ENCODE measurements at regions not wholly inside any gene's neighbourhood (a gene's known extent, or its start where the extent isn't known, plus 50 kb on each side); places are given as distances from the start of the nearest gene placed in this dataset.
"Not testable (repeated sequence)": the region's sequence is repeated elsewhere in the genome, so short reads cannot be mapped to it uniquely, and the experiment has no call there.

DNA sequence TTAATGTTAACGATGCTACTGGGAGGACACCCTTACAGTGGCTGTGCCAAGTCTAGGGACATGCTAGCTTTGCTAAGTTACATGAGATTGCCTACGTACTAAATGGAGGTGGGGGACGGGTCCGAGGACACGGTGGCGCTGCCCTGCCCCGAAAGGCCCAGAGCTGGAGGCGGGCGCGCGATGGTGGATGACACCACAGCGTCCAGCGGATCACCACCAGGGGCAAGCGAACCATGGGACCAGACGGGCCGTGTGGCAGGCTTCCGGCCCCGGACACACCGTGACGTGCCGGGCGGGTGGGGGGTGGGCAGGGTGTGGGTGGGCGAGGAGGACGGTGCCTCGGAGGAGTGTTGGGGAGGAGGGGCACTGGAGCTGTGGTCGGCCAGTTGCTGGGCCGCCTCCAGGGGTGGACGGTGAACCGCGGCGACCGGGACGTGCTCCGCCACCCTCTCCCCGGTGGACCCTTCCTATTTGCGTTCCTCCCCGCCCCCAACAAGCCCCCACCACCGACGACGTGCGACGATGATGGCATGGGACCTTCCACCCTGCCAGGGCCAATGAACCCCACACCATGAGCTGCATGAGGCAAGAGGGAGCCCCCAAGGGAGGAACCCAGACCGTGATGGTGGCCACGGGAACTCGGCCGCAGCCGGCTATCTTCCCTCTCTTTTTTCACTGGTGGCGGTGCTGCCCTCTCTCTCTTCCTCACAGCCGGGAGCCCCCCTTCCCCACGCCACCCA, 773.3 kb upstream of the DEFB115 start:
- Mint-ChIP-seq H3K36me3 (ENCODE audit: low read depth) (peaks cover 5% of the 10 kb centered on the region), H3K9me3 (peaks cover 38% of the 10 kb centered on the region), H3K27ac (no peak overlapping the region), H3K27me3 (ENCODE audit: low read depth) (no peaks in the 10 kb centered on the region), H3K4me1 (ENCODE audit: low read depth) (no peaks in the 10 kb centered on the region), H3K4me3 (no peak overlapping the region)

DNA sequence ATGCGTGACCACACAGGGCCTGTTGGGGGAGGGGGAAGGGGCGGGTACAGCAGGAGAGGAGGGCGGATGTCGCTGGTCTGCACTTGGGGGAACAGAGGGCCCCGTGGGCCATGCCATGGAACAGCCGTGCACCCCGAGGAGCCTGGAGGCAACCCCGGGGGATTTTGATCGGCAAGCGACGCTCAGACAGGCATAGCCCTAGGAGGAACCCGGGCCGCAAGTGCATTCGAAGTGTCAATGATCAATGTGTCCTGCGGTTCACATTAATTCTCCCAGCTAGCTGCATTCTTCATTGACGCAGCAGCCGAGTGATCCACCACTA, 772.8 kb upstream of the DEFB115 start:
- Mint-ChIP-seq H3K27me3 (ENCODE audit: low read depth) (no peaks in the 10 kb centered on the region), H3K4me1 (ENCODE audit: low read depth) (no peaks in the 10 kb centered on the region), H3K9me3 (peaks cover 35% of the 10 kb centered on the region), H3K27ac (no peak overlapping the region), H3K4me3 (no peak overlapping the region), H3K36me3 (ENCODE audit: low read depth) (peaks cover 5% of the 10 kb centered on the region)

DNA sequence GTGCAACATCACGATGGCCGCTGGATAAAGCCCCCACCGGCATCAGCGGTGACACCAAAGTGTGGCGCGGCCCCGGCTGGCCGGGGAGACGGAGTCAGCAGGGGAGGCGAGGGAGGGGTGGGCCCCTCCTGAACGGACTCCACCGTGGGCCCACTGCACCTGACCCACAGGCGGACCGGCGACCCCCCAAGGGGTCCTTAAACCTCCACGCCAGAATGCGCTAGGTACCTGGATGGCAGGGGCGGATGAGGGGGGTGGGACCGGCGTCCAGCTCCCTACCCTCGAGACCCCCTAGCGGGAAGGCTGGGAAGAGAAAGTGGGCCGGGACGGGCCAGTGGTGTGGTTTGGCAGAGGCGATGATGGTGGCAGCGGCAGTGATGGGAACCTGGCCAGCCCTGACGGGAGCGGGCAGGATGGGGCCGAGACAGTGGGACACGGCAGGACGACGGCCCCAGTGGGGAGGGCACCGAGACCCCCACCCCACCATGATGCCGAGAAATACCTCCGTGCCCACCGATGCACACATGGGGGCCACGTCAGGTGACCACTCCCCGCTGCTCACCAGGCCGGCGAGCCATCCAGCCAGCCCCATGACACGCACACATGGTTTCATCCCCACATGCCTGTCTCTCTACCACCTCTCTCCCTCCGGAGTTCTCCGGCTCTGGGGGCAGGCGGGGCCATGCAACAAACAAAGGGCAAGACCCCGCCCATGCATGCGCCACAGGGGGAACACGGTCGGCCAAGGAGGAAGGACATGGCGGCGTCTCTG, 771.9 kb upstream of the DEFB115 start:
- H3K4me3 Mint-ChIP-seq = no peak overlapping the region
- H3K36me3 Mint-ChIP-seq (ENCODE audit: low read depth) = peaks cover 5% of the 10 kb centered on the region
- H3K27me3 Mint-ChIP-seq (ENCODE audit: low read depth) = no peaks in the 10 kb centered on the region
- no peaks in the 10 kb centered on the region for H3K4me1 Mint-ChIP-seq (ENCODE audit: low read depth)
- H3K9me3 Mint-ChIP-seq = peaks cover 35% of the 10 kb centered on the region
- no peak overlapping the region for H3K27ac Mint-ChIP-seq

DNA sequence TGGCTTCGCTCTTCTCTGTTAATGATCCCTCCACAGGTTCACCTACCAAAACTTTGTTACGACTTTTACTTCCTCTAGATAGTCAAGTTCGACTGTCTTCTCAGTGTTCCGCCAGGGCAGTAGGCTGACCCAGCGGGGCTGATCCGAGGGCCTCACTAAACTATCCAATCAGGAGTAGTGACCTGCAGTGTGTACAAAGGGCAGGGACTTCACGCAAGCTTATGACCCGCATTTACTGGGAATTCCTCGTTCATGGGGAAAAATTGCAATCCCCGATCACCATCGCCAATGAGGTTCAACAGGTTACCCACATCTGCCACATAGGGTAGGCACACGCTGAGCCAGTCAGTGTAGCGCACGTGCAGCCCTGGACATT, 771.4 kb upstream of the DEFB115 start:
- Mint-ChIP-seq H3K27me3 (ENCODE audit: low read depth) (no peaks in the 10 kb centered on the region), H3K4me3 (no peak overlapping the region), H3K4me1 (ENCODE audit: low read depth) (no peaks in the 10 kb centered on the region), H3K9me3 (peaks cover 37% of the 10 kb centered on the region), H3K36me3 (ENCODE audit: low read depth) (peaks cover 5% of the 10 kb centered on the region), H3K27ac (no peak overlapping the region)

DNA sequence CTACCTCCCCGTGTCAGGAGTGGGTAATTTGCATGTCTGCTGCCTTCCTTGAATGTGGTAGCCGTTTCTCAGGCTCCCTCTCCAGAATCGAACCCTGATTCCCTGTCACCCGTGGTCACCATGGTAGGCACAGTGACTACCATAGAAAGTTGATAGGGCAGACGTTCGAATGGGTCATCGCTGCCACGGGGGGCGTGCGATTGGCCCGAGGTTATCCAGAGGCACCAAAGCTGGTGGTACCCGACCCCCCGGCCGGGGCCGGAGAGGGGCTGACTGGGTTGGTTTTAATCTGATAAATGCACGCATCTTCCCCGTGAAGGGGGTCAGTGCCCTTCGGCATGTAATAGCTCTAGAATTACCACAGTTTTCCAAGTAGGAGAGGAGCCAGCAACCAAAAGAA, 770.0 kb upstream of the DEFB115 start:
- H3K4me3 Mint-ChIP-seq; H3K4me1 Mint-ChIP-seq (ENCODE audit: low read depth); H3K27me3 Mint-ChIP-seq (ENCODE audit: low read depth); H3K36me3 Mint-ChIP-seq (ENCODE audit: low read depth); H3K27ac Mint-ChIP-seq: not testable (repeated sequence)
- peaks cover 36% of the 10 kb centered on the region for H3K9me3 Mint-ChIP-seq

DNA sequence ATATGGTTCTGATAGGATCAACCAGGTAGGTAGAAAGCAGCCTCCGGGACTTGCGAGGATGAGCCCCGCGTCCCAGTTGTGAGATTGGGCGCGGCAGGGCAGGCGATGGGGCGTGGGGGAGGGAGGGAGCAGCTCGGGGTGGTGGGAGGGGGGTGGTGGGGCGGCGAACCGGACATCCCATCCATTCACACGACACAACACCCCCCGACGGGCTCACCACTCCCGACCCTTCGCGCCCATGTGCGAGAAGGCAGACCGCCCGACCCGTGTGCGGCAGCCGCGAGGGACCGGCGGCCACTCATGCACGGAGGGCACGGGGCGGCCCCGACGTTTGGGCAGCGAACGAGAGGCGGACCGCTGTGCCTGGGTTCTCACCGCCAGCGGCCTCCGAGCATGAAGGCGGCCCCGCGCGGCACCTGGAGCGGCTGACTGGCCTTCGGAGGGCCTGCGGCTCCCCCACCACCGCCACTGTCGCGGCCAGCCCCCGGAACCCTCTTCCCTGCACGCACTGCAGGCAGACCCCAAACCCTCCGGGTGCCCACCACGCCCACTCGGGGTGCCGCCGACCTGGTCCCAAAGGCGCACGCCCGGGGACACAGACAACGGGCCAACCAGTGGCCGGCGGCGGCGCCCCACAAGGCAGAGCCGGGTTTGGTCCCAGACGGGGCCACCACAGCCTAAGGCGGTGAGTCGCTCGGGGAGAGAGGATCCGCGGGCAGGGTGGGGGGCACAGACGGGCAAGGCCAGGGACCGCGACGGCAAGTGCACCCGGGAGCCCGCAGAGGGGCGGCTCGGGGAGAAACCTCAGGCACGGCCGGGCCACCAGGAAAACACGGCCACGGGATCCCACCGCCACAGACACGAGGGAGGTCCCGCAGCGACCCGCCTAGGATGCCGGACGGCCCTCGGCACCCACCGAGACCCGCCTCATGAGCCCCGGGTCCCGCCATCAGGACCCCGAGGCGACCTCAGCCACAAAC, 769.2 kb upstream of the DEFB115 start:
- Mint-ChIP-seq H3K27me3 (ENCODE audit: low read depth) (no peaks in the 10 kb centered on the region), H3K9me3 (peaks cover 36% of the 10 kb centered on the region), H3K27ac (no peak overlapping the region), H3K4me3 (no peak overlapping the region), H3K36me3 (ENCODE audit: low read depth) (peaks cover 5% of the 10 kb centered on the region), H3K4me1 (ENCODE audit: low read depth) (no peaks in the 10 kb centered on the region)

DNA sequence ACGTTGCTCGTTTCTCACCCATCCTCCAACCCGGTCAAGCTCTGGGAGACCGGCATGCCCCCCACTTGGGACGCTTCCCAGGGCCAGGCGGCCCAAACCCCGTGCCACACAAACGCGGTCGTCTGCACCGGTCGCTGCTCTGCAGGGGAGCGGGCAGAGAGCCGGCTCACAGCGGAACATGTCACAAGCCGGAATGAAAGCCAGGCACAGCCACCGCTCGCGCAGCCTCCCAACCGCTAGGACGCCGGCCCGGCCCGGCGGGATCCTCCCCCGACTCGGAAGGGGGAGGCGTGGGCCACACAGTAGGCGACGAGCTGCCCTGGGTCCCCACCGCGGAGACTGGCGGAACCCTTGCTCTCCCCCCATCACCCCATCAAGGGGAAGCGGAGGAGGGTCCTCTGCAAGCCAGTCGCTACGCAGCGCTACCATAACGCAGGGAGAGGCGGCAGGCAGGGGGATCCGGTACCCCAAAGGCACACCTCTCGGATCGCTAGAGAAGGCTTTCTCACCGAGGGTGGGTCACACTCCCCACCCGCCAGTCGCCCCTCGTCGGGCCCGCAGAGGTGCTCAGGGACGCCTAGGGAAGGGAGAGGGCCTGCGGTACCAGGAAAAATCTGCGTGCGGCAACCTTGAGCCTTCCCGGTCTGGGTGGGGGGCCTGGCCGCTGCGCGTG, 768.4 kb upstream of the DEFB115 start:
- Mint-ChIP-seq H3K27me3 (ENCODE audit: low read depth) (no peaks in the 10 kb centered on the region), H3K36me3 (ENCODE audit: low read depth) (peaks cover 5% of the 10 kb centered on the region), H3K27ac (no peak overlapping the region), H3K9me3 (peaks cover 34% of the 10 kb centered on the region), H3K4me1 (ENCODE audit: low read depth) (no peaks in the 10 kb centered on the region), H3K4me3 (no peak overlapping the region)

DNA sequence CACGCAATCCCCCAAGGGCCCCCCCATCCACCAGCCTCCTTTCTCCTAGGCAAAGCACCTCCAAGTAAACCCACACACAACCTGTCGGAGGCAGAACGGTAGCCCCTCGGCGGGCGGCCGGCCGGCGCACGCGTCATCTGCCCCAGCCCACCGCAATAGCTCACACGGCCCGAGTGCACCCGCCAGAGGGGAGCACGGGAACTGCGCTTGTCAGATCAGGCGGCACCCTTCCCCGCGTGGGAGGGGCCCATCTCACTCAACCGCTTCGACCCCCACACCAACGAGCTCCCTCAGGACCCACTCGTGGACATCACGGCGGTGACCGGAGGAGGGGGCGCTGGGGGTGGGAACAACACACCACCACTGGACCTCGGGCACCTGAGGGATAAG, 767.9 kb upstream of the DEFB115 start:
- Mint-ChIP-seq H3K36me3 (ENCODE audit: low read depth) (peaks cover 5% of the 10 kb centered on the region), H3K27ac (no peak overlapping the region), H3K4me3 (no peak overlapping the region), H3K9me3 (peaks cover 34% of the 10 kb centered on the region), H3K27me3 (ENCODE audit: low read depth) (no peaks in the 10 kb centered on the region), H3K4me1 (ENCODE audit: low read depth) (no peaks in the 10 kb centered on the region)

DNA sequence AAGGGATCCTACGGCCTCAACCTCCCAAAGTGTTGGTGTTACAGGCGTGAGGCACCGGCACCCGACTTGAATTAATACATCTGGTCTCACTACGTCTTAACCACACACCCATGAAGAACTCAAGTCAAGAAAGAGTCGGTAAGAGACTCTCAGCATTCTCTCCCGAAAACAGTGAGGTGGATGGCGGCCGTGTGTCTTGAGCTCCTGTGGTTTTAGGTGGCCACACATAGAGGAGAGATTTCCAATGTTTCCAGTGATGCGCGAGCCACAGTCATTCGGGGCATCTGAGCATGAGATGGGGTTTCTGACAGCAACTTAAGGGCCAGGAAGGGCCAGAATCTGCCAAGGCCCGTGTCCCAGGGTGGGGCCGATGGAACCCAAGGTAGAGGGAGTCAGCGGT, 766.4 kb upstream of the DEFB115 start:
- Mint-ChIP-seq H3K4me3 (no peak overlapping the region), H3K27ac (no peak overlapping the region), H3K36me3 (ENCODE audit: low read depth) (peaks cover 5% of the 10 kb centered on the region), H3K4me1 (ENCODE audit: low read depth) (no peaks in the 10 kb centered on the region), H3K27me3 (ENCODE audit: low read depth) (no peaks in the 10 kb centered on the region), H3K9me3 (peaks cover 30% of the 10 kb centered on the region)

DNA sequence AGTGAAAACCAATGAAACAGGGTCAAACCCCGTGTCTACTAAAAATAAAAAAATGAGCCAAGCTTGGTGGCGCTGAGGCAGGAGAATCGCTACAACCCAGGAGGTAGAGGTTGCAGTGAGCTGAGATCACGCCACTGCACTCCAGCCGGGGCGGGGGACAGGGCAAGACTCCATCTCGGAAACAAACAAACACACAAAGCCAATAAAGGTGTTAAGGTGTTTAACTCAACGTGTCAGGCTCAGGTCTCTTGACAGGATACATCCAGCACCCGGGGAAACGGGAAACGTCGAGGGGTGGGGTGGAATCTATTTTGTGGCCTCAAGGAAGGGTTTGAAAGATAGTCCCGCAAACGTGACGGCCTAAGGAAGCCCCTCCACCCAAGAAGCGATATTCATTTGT, 760.8 kb upstream of the DEFB115 start:
- H3K4me3 Mint-ChIP-seq; H3K4me1 Mint-ChIP-seq (ENCODE audit: low read depth); H3K36me3 Mint-ChIP-seq (ENCODE audit: low read depth); H3K27ac Mint-ChIP-seq; H3K27me3 Mint-ChIP-seq (ENCODE audit: low read depth); H3K9me3 Mint-ChIP-seq: not testable (repeated sequence)

DNA sequence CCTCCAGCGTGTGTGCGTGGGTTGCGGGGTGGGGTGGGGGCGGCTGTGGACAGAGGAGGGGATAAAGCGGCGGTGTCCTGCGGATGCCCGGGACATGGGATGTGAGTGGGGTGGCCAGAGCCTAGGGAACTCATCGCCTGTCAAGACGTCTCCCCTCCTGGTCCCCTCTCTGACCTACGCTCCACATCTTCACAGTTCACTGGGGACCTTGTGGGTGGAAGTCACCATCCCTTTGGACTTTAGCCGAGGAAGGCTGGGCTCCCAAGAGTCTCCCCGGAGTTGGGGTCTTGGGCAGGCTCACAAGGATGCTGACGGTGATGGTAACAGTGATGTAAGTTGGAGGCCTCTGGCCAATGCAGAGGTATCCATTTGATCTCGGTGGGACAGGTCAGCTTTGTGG, 760.3 kb upstream of the DEFB115 start:
- not testable (repeated sequence) for H3K4me1 Mint-ChIP-seq (ENCODE audit: low read depth); H3K9me3 Mint-ChIP-seq; H3K27me3 Mint-ChIP-seq (ENCODE audit: low read depth); H3K36me3 Mint-ChIP-seq (ENCODE audit: low read depth); H3K27ac Mint-ChIP-seq; H3K4me3 Mint-ChIP-seq

DNA sequence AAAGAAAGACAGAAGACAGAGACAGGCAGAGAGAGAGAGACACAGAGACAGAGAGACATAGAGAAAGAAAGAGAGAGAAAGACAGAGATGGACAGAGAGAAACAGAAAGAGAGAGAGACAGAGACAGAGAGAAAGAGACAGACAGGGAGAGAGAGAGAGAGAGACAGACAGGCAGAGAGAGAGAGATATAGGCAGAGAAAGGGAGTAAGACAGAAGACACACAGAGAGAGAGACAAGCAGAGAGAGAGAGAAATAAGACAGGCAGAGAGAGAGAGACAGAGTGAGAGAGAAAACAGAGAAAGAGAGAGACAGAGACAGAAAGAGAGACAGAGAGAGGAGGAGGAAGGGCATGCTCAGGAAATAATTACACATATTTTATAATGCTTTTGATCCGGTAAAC, 758.3 kb upstream of the DEFB115 start:
- peaks cover under 1% of the 10 kb centered on the region for H3K9me3 Mint-ChIP-seq

DNA sequence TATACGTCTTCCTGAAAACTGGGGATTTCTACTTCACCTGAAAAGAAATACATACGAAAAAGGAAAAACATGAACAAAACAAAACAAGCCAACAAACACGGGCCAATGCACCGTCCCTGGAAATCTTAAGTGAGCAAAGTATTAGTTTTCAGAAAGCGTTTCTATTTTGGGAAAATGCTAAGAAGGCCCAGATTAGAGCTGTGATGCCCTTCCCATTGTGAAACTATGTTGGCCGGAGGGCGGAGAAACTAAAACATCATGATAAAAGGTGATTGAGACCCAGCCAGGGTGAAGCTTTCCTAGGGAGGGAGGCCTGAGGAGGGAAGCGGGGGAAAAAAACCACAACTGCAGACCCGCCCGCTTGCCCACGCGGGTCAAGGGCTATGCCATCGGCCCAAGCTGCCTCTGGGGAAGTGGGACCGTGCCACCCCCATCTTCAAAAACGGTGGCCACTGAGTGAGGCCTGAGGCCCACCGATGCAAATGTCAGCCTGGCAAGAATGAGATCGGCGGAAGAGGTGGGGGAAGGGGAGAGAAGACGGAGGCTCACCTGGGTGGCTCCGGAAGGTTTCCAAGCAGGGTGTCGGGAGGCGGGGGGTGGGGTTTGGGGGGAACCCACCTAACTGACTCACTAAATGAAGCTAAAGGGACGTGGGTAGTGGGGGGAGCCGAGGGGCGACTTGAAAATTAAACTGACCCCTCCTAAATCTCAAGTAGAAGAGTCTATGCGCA, 757.6 kb upstream of the DEFB115 start:
- not testable (repeated sequence) for H3K9me3 Mint-ChIP-seq; H3K27me3 Mint-ChIP-seq (ENCODE audit: low read depth); H3K27ac Mint-ChIP-seq; H3K4me1 Mint-ChIP-seq (ENCODE audit: low read depth); H3K36me3 Mint-ChIP-seq (ENCODE audit: low read depth)
- peak overlapping the region; percentile 21 for H3K4me3 Mint-ChIP-seq

More for the DNA sequence above, 758.3 kb upstream of the DEFB115 start:
- peaks cover 1% of the 10 kb centered on the region for H3K4me1 Mint-ChIP-seq (ENCODE audit: low read depth)
- H3K27ac Mint-ChIP-seq = no peak overlapping the region
- H3K27me3 Mint-ChIP-seq (ENCODE audit: low read depth) = no peaks in the 10 kb centered on the region
- H3K4me3 Mint-ChIP-seq = no peak overlapping the region
- H3K36me3 Mint-ChIP-seq (ENCODE audit: low read depth) = no peaks in the 10 kb centered on the region

DNA sequence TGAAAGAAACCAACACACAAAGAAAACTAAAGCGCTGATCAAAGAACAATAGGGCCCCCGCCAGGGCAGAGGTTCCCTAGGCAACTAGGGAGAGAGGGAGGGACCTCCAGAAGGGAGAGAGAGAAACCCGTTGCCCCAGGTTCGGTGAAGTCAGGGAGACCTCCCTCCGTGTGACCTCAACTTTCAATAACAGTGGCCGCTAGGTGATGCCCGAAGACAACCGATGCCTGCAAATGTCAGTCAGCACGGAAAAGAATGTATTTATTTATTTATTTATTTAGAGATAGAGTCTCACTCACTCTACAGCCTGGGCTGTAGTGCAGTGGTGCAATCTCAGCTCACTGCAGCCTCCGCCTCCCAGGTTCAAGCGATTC, 757.0 kb upstream of the DEFB115 start:
- not testable (repeated sequence) for H3K27me3 Mint-ChIP-seq (ENCODE audit: low read depth); H3K4me1 Mint-ChIP-seq (ENCODE audit: low read depth); H3K27ac Mint-ChIP-seq; H3K9me3 Mint-ChIP-seq; H3K36me3 Mint-ChIP-seq (ENCODE audit: low read depth)
- H3K4me3 Mint-ChIP-seq = peak overlapping the region; percentile 21
